Breast epithelium (tissue), 4 donors: ENCODE measurements at regions not wholly inside any gene's neighbourhood (a gene's known extent, or its start where the extent isn't known, plus 50 kb on each side); places are given as distances from the start of the nearest gene placed in this dataset.

Source experiments
- DNase-seq, 2 donors: peaks; one replicate each; pipeline ENCODE4 v3.0.0-alpha.2; 2019; ENCODE audit warnings: low spot score in 2 of 2
- H3K27ac ChIP-seq, 2 donors: fragments of 200-600 bp; sonication (generic) in 1 of 2; one replicate each; pipeline ENCODE4 v1.5.1; 2016 to 2019; ENCODE audit warnings: mild to moderate bottlenecking in 1 of 2
- H3K27me3 ChIP-seq, 2 donors: fragments of 200-600 bp; sonication (generic) in 1 of 2; one replicate each; pipeline versions ENCODE4 v1.5.1 to v1.6.0; 2017 to 2019; ENCODE audit warnings: control low read depth in 1 of 2, mild to moderate bottlenecking in 1 of 2
- H3K36me3 ChIP-seq: fragments of 200-600 bp; one replicate; pipeline ENCODE4 v1.5.1; 2019
- H3K4me1 ChIP-seq, 2 donors: fragments of 200-600 bp; sonication (generic); one replicate each; pipeline ENCODE4 v1.5.1; 2016 to 2019; ENCODE audit warnings: control low read depth in 1 of 2
- H3K4me3 ChIP-seq, 3 donors: fragments of 200-600 bp; sonication (generic); 1 replicate in 2 of 3; 2 replicates in 1 of 3; pipeline ENCODE4 v1.5.1; 2016 to 2019; ENCODE audit warnings: mild to moderate bottlenecking in 3 of 3, moderate library complexity in 2 of 3
- H3K9me3 ChIP-seq, 2 donors: fragments of 200-600 bp; sonication (generic) in 1 of 2; one replicate each; pipeline ENCODE4 v1.5.1; 2016 to 2019; ENCODE audit warnings: control low read depth in 1 of 2
- POLR2A ChIP-seq: fragments of 450-650 bp; IDR thresholded peaks from one replicate; pipeline ENCODE4 v1.6.1; 2016; ENCODE audit warnings: antibody characterized with exemption, mild to moderate bottlenecking, moderate library complexity
- POLR2AphosphoS5 ChIP-seq, 3 donors: sonication (generic); formaldehyde crosslinking; IDR thresholded peaks; one replicate each; pipeline ENCODE4 v1.6.1; 2017; ENCODE audit warnings: antibody characterized with exemption in 3 of 3
- intact Hi-C: fragments of 100-400 bp; cut with DNase I; formaldehyde crosslinking; loops from one replicate; pipeline ENCODE4 v1.15.1; 2023; ENCODE audit warnings: low total_unique reads
- TF ChIP-seq, protein P1 (sequence below), 3 donors: fragments of 450-650 bp; IDR thresholded peaks; one replicate each; pipeline ENCODE4 v1.5.1; 2016 to 2017; ENCODE audit warnings: antibody characterized with exemption in 3 of 3, mild to moderate bottlenecking in 3 of 3, moderate library complexity in 3 of 3

DNA sequence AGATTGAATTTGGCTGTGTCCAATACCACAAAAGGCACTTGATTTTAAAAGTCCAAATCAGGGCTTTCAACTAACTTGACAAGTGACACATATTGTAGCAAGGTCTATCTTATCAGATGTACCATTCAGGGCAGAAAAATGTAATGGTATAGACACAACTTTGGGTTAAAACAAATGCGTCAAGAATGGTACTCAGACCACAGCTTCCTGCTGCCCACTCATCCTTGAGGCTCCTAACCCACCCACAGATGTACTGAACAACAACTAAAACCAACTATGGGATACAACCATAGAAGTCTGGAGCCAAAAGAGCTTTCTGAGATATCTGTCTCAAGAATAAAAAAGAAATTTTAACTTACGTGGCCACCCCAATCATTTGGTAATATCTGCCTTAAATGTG, 105.2 kb downstream of the RBM43 start:
- Histone ChIP-seq H3K36me3 (no peaks in the 10 kb centered on the region), H3K9me3 (no peaks in the 10 kb centered on the region), H3K27ac (peak overlapping the region in 1 of 2 donors; percentile 26), H3K4me3 (no peak overlapping the region), H3K27me3 (no peaks in the 10 kb centered on the region), H3K4me1 (no peaks in the 10 kb centered on the region)
- TF ChIP-seq POLR2A, result no peak
- TF ChIP-seq, protein P1, sequence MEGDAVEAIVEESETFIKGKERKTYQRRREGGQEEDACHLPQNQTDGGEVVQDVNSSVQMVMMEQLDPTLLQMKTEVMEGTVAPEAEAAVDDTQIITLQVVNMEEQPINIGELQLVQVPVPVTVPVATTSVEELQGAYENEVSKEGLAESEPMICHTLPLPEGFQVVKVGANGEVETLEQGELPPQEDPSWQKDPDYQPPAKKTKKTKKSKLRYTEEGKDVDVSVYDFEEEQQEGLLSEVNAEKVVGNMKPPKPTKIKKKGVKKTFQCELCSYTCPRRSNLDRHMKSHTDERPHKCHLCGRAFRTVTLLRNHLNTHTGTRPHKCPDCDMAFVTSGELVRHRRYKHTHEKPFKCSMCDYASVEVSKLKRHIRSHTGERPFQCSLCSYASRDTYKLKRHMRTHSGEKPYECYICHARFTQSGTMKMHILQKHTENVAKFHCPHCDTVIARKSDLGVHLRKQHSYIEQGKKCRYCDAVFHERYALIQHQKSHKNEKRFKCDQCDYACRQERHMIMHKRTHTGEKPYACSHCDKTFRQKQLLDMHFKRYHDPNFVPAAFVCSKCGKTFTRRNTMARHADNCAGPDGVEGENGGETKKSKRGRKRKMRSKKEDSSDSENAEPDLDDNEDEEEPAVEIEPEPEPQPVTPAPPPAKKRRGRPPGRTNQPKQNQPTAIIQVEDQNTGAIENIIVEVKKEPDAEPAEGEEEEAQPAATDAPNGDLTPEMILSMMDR (IDR thresholded peaks at IDR 0.05), result no peak
- no peak for TF ChIP-seq POLR2AphosphoS5 (IDR thresholded peaks at IDR 0.05)
- DNase-seq, result no peak
- intact Hi-C loops, result no loop called here

DNA sequence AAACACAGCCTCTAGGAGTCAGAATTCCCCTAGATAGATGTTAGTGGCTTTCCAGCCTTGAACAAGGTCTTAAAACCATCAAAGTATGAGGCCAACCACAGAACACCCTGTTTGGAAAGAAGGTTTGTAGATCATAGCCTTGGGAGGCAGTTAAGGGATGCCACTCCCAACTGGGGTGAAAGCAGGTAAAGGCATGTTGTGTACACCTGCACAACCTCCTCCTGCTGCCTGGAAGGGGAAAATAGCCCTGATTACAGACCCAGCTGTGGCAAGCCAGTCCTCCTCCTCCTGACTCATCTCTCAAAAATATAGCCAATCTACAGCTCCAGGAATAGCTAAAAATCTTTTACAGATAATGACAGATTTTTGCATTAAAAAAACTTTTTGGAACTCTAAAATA, 108.1 kb downstream of the RBM43 start:
- no peaks in the 10 kb centered on the region for H3K4me1 ChIP-seq
- no peak overlapping the region for H3K4me3 ChIP-seq
- intact Hi-C loops, result loop anchor here (5.0 kb wide), 1 partner anchor 1731 kb away; no protein-coding TSS in a partner anchor
- DNase-seq, result no peak
- H3K27ac ChIP-seq, result no peak overlapping the region
- H3K36me3 ChIP-seq, result no peaks in the 10 kb centered on the region
- no peaks in the 10 kb centered on the region for H3K27me3 ChIP-seq
- H3K9me3 ChIP-seq, result no peaks in the 10 kb centered on the region
- no peak for TF ChIP-seq POLR2A
- no peak for TF ChIP-seq POLR2AphosphoS5 (IDR thresholded peaks at IDR 0.05)
- TF ChIP-seq, protein P1 (IDR thresholded peaks at IDR 0.05), result no peak

DNA sequence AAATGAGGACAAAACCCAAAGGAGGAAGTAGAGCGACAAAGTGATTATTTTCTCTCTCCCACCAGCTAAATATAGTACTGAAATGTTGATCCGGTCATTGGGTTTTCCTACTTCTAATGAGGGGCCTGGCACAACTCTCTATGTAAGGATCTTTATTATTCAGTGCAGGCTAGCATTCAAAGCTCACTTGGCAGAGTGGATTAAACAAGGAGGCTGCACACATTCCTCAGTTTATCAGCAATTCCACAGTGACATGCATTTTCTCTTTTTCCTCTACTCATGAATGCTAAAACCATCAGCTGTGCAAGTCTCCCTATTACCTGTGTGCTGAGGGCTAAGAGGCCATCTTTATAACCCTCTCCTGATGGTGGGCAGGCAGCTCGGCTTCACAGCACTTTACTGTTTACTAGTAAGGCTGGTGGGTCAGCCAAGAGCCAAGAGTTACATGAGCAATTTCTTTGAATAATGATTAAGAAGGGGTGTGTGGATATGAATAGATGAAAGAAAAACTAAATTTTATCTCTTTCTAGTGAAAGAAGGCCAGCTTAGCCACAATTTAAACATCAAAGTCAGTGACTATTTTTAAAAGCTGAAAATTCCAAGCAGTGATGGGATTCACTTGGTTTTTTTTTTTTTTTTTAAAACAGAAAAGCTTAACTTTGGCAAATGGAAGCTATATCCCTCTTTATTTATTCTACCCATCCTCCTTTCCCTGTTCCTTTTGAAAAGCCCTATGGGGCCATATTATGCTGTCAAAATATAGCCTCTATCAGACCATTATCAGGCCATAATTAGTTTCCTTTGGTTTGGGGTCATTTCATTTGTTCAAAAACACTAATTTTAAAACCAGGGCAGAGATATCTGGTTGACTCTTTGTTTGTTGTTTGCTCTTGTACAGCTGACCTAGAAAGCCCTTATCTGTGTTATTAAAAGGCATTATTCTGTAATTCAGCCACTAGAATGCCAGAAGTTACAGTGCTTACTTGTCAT, 111.0 kb downstream of the RBM43 start:
- Histone ChIP-seq H3K27me3 (no peaks in the 10 kb centered on the region), H3K4me1 (no peaks in the 10 kb centered on the region), H3K9me3 (no peaks in the 10 kb centered on the region), H3K27ac (no peak overlapping the region), H3K36me3 (no peaks in the 10 kb centered on the region), H3K4me3 (no peak overlapping the region)
- no peak for DNase-seq
- intact Hi-C loops, result loop anchor here (5.0 kb wide), 1 partner anchor 1728 kb away; no protein-coding TSS in a partner anchor
- TF ChIP-seq, protein P1 (IDR thresholded peaks at IDR 0.05), result no peak
- TF ChIP-seq POLR2AphosphoS5 (IDR thresholded peaks at IDR 0.05) (no peak), POLR2A (no peak)

DNA sequence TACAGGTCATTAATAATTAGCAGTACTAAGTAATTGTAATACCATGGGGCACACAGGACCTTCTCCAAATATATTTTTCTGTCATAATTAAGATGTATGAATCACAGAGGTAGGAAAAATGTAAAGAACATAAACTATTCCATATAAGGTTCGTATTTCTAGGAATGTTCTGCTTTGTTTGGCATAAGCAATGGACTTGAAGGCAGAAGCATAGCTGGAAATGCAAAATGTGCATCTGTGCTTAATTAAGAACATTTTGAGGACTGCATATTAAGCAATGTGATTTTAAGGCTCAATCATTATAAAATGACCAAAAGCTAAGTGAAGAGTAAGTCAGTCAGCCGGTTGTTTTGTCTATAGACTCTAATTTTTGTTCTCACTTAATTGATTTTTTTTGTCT, 123.2 kb downstream of the RBM43 start:
- no peak for DNase-seq
- Histone ChIP-seq H3K27ac (no peak overlapping the region), H3K27me3 (no peaks in the 10 kb centered on the region), H3K4me3 (no peak overlapping the region), H3K36me3 (no peaks in the 10 kb centered on the region), H3K9me3 (no peaks in the 10 kb centered on the region), H3K4me1 (no peaks in the 10 kb centered on the region)
- intact Hi-C loops, result no loop called here
- TF ChIP-seq POLR2A (no peak), POLR2AphosphoS5 (IDR thresholded peaks at IDR 0.05) (no peak)
- TF ChIP-seq, protein P1 (IDR thresholded peaks at IDR 0.05), result no peak

DNA sequence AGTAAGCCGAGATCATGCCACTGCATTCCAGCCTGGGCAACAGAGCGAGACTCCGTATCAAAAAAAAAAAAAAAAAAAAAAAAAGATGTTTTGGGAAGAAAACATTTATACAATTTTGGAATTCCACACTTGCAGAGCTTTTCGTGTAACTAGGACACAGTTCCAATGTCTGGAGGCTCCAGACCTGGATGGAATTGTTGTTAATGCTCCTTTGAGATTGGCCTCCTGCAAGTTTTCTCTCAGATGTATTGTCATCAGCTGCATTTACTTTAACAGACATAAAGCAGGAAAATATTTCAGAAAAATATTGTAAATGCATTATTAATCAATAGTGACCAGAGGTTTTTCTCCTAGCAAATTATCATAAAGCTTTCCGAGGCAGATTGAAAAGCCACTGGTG, 124.1 kb downstream of the RBM43 start:
- no peaks in the 10 kb centered on the region for H3K36me3 ChIP-seq
- TF ChIP-seq, protein P1 (IDR thresholded peaks at IDR 0.05), result no peak
- TF ChIP-seq POLR2AphosphoS5 (IDR thresholded peaks at IDR 0.05) (no peak), POLR2A (no peak)
- H3K4me3 ChIP-seq, result no peak overlapping the region
- no peaks in the 10 kb centered on the region for H3K27me3 ChIP-seq
- H3K4me1 ChIP-seq, result no peaks in the 10 kb centered on the region
- no peak for DNase-seq
- intact Hi-C loops, result no loop called here
- H3K9me3 ChIP-seq, result no peaks in the 10 kb centered on the region
- no peak overlapping the region for H3K27ac ChIP-seq
